HFF-Myc (cell line): ENCODE measurements at regions not wholly inside any gene's neighbourhood (a gene's known extent, or its start where the extent isn't known, plus 50 kb on each side); places are given as distances from the start of the nearest gene placed in this dataset.

ENCODE experiments used
- DNase-seq: peaks from one replicate; pipeline ENCODE4 v3.0.0-alpha.2; 2011; ENCODE audit warnings: low read depth; ENCODE audit errors: extremely low read depth
- H3K4me3 ChIP-seq: replicated peaks from 2 replicates; pipeline ENCODE4 v1.5.1; 2011; ENCODE audit warnings: low read depth, mild to moderate bottlenecking, control low read depth, low read length
- TF ChIP-seq, protein P1 (sequence below): IDR thresholded peaks from 2 replicates; pipeline ENCODE4 v1.5.1; 2012; ENCODE audit warnings: mild to moderate bottlenecking, low read depth, low read length, control low read depth; ENCODE audit errors: missing control alignments

DNA sequence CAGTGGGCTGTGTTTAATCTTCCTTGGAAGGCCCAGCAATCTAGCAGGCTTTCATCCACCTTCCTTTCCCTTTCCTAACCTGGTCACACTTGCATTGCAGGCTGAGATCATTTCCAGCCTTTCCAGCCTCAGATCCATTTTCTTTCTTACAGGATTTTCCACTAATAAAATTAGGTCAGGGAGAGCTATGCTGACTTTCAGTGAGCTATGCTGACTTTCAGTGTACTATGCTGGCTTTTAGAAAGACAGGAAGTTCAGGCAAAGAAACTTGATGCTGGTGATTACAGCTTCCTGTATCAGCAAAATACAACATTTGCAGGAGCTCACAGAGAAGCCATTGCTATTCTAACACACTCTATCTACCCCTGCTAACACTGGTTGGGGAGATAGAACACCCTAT is 735.0 kb downstream of the CCDC85A start:
- TF ChIP-seq, protein P1, sequence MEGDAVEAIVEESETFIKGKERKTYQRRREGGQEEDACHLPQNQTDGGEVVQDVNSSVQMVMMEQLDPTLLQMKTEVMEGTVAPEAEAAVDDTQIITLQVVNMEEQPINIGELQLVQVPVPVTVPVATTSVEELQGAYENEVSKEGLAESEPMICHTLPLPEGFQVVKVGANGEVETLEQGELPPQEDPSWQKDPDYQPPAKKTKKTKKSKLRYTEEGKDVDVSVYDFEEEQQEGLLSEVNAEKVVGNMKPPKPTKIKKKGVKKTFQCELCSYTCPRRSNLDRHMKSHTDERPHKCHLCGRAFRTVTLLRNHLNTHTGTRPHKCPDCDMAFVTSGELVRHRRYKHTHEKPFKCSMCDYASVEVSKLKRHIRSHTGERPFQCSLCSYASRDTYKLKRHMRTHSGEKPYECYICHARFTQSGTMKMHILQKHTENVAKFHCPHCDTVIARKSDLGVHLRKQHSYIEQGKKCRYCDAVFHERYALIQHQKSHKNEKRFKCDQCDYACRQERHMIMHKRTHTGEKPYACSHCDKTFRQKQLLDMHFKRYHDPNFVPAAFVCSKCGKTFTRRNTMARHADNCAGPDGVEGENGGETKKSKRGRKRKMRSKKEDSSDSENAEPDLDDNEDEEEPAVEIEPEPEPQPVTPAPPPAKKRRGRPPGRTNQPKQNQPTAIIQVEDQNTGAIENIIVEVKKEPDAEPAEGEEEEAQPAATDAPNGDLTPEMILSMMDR = no peak
- DNase-seq = no peak
- no peak overlapping the region for H3K4me3 ChIP-seq

DNA sequence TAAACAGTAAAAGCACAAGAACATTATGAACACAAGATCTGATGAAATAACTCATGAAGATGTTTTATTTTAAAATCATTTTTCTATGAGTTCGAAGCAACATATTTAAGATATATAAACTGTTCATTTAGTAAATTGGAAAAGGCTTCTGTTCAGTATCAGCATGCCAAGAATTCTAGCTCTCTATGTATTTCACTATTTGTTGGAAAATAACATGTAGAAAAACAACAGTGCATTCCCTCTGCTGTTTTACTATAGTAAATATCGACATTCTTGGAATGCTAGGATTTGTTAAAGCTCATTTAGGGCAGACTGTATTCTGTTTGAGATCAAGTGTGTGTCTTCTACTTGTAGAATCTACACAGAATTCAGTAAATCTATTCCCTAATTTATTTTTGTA is 750.2 kb downstream of the CCDC85A start:
- TF ChIP-seq, protein P1 = no peak
- H3K4me3 ChIP-seq = no peak overlapping the region
- no peak for DNase-seq

DNA sequence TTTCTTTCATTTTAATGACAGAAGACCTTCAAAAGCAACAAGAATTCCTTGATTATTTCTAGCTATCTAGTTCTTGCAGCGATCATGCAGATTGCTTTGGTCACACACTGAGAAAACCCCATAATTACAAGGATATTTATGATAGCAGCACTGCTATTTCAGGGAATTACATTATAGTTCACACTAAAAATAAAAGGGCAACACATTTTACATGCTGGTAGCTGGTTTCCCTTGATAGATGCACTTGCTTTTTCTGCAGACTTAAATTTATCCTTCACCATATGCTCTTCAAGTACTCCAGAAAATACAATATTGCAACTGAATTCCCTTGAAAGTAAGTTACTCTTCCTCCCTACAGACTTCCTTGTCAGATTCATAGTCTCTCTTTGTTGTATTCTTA is 751.1 kb downstream of the CCDC85A start:
- DNase-seq = no peak
- no peak overlapping the region for H3K4me3 ChIP-seq
- TF ChIP-seq, protein P1 = no peak

DNA sequence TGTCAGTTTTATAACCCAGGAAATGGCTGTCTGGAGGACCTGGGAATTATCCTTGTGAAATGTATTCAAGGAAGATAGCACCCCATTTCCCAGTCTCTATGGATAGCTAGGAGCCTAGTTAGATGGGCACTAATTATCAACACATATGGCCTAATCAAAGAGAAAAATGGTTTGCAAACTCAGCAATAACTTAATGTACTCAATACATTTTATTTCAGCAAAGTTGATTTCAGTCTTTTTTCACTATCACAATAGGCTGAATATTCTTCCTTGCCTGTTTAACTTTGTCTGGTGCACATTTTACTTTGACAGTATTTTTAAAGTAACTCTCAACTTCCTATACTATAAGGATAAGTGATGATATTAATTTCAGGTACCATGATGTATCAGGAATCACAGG is 756.3 kb downstream of the CCDC85A start:
- TF ChIP-seq, protein P1 = no peak
- DNase-seq = no peak

DNA sequence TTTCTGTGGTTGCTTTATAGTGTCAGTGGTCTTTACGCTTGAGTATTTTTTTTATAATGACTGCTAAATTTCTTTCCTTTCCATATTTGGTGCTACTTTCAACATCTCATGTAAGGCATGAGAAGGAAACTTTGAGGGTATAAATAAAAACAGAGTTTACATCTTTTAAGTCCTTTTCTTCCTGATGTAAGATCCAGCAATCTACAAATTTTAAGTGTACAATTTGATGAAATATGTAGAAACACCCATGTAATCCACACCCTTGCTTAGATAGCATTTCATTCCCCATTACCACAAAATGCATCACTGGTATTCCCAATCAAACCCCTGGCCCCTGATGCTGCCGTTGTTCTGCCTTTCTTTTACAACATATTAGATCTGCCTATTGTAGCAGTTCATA is 769.1 kb downstream of the CCDC85A start:
- H3K4me3 ChIP-seq = no peak overlapping the region
- TF ChIP-seq, protein P1 = no peak
- no peak for DNase-seq

More for the DNA sequence above, 756.3 kb downstream of the CCDC85A start:
- H3K4me3 ChIP-seq = no peak overlapping the region

DNA sequence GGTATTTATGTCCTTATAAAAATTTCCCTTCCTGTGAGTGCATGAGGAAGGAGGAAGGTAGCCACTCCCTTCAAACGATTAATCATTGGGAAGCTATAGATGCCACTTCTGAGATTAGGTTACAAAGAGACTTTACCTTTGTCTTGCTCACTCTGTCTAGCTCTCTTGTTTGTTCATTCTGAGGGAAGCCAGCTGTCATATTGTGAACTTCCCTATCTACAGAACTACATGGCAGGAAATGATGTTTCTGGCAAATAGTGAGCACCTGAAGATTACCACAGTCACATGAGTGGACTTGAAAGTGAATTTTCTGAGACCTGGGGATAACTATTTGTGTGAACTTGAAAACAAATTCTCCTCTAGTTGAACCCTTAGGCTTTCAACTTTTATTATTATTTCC is 776.8 kb downstream of the CCDC85A start:
- no peak overlapping the region for H3K4me3 ChIP-seq
- DNase-seq = no peak
- TF ChIP-seq, protein P1 = no peak

DNA sequence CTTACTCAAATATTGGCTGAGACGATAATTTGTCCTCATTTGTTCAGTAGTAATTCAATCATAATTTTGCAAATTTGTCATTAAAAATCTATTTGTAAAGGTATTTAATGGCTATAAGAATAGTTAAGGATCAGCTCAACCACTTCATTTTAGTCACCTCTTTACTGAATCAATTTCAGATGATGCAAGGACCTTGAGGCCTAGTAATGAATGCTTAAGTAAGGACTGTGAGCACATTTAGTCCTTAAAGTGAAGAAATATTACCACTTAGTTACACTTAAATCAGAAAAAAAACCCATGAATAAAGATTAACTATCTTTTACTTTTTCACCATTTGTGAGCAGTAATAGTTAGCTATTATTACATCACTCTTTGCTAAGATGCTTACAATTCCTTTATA is 778.9 kb downstream of the CCDC85A start:
- H3K4me3 ChIP-seq = no peak overlapping the region
- TF ChIP-seq, protein P1 = no peak
- DNase-seq = no peak
